WTC11 (cell line): ENCODE measurements at regions not wholly inside any gene's neighbourhood (a gene's known extent, or its start where the extent isn't known, plus 50 kb on each side); places are given as distances from the start of the nearest gene placed in this dataset.

Experiments used
- ATAC-seq: fragments of 200-7000 bp; cut with Tn5 transposase; 2 replicates; pipeline ENCODE4 v1.10.0; 2021; ENCODE audit warnings: mild to moderate bottlenecking, moderate library complexity
- CTCF ChIA-PET: fragments of 300-600 bp; sonication (Branson Sonifier 250); formaldehyde crosslinking; loops from one replicate; lab custom pipeline; 2021; ENCODE audit warnings: antibody characterized with exemption; lab: Charles Lee
- POLR2A ChIA-PET: fragments of 350-600 bp; sonication (Branson Sonifier 250); formaldehyde crosslinking; loops from one replicate; lab custom pipeline; 2021; ENCODE audit warnings: antibody characterized with exemption; lab: Charles Lee
- DNase-seq: peaks from one replicate; pipeline ENCODE4 v3.0.0; 2021; ENCODE audit warnings: low spot score
- H3K27ac Mint-ChIP-seq: 2 replicates; pipeline ENCODE4 v1.8.0; 2021; ENCODE audit warnings: mixed read lengths
- H3K27me3 Mint-ChIP-seq: 2 replicates; pipeline ENCODE4 v1.8.0; 2021; ENCODE audit warnings: low read depth, mild to moderate bottlenecking, moderate library complexity, mixed read lengths
- H3K36me3 Mint-ChIP-seq: 2 replicates; pipeline ENCODE4 v1.8.0; 2021; ENCODE audit warnings: mixed read lengths
- H3K4me1 Mint-ChIP-seq: 2 replicates; pipeline ENCODE4 v1.8.0; 2022; ENCODE audit warnings: mixed read lengths
- H3K4me3 Mint-ChIP-seq: 2 replicates; pipeline ENCODE4 v1.8.0; 2021; ENCODE audit warnings: mild to moderate bottlenecking, moderate library complexity, mixed read lengths
- H3K9me3 Mint-ChIP-seq: 2 replicates; pipeline ENCODE4 v1.8.0; 2021; ENCODE audit warnings: mixed read lengths
- AFF4 ChIP-seq: sonication (generic); formaldehyde crosslinking; IDR thresholded peaks from 2 replicates; pipeline ENCODE4 v1.8.1; 2023; ENCODE audit warnings: mild to moderate bottlenecking, missing genetic modification reagents, borderline replicate concordance
- CREM ChIP-seq: sonication (generic); formaldehyde crosslinking; IDR thresholded peaks from 2 replicates; pipeline ENCODE4 v1.8.1; 2022; ENCODE audit warnings: mild to moderate bottlenecking, missing genetic modification reagents, moderate library complexity
- CTCF ChIP-seq: fragments of 200-600 bp; IDR thresholded peaks from 2 replicates; pipeline ENCODE4 v1.8.0; 2022; ENCODE audit warnings: antibody characterized with exemption
- E2F1 ChIP-seq: sonication (generic); formaldehyde crosslinking; IDR thresholded peaks from 2 replicates; pipeline ENCODE4 v1.8.0; 2022; ENCODE audit warnings: mild to moderate bottlenecking, missing genetic modification reagents
- E2F4 ChIP-seq: sonication (generic); formaldehyde crosslinking; IDR thresholded peaks from 2 replicates; pipeline ENCODE4 v1.8.1; 2022; ENCODE audit warnings: low read depth, mild to moderate bottlenecking, moderate library complexity, missing genetic modification reagents, borderline replicate concordance
- E2F5 ChIP-seq: sonication (generic); formaldehyde crosslinking; IDR thresholded peaks from 2 replicates; pipeline ENCODE4 v1.8.1; 2022; ENCODE audit warnings: mild to moderate bottlenecking, moderate library complexity, missing genetic modification reagents
- GRHL2 ChIP-seq: fragments of 250-450 bp; sonication (Bioruptor Pico); IDR thresholded peaks from 2 replicates; pipeline ENCODE4 v1.8.0; 2022; ENCODE audit warnings: mild to moderate bottlenecking, moderate library complexity; ENCODE audit not compliant: insufficient replicate concordance, severe bottlenecking
- HMGA2 ChIP-seq: fragments of 250-450 bp; sonication (Bioruptor Pico); IDR thresholded peaks from 2 replicates; pipeline ENCODE4 v1.4.0; 2021; ENCODE audit warnings: mild to moderate bottlenecking, moderate library complexity
- NFYB ChIP-seq: sonication (generic); formaldehyde crosslinking; conservative IDR thresholded peaks from 2 replicates; pipeline ENCODE4 v1.8.0; 2022; ENCODE audit warnings: low read depth, missing genetic modification reagents
- SMAD3 ChIP-seq: sonication (generic); formaldehyde crosslinking; IDR thresholded peaks from 2 replicates; pipeline ENCODE4 v1.8.0; 2022; ENCODE audit warnings: missing genetic modification reagents, mild to moderate bottlenecking, borderline replicate concordance
- STAT6 ChIP-seq: sonication (generic); formaldehyde crosslinking; conservative IDR thresholded peaks from 2 replicates; pipeline ENCODE4 v1.8.1; 2023; ENCODE audit warnings: mild to moderate bottlenecking, low read depth, missing genetic modification reagents, moderate library complexity
- TEAD1 ChIP-seq: sonication (generic); formaldehyde crosslinking; IDR thresholded peaks from 2 replicates; pipeline ENCODE4 v1.8.0; 2022; ENCODE audit warnings: mild to moderate bottlenecking, missing genetic modification reagents
- TEAD4 ChIP-seq: sonication (generic); formaldehyde crosslinking; IDR thresholded peaks from 2 replicates; pipeline ENCODE4 v1.8.0; 2022; ENCODE audit warnings: mild to moderate bottlenecking, missing genetic modification reagents
- ZMAT4 ChIP-seq: fragments of 250-450 bp; sonication (Bioruptor Pico); IDR thresholded peaks from 2 replicates; pipeline ENCODE4 v1.9.0; 2021; ENCODE audit warnings: mild to moderate bottlenecking
- ZNF512 ChIP-seq: sonication (generic); formaldehyde crosslinking; IDR thresholded peaks from 2 replicates; pipeline ENCODE4 v1.8.1; 2022; ENCODE audit warnings: missing genetic modification reagents, borderline replicate concordance
- ZNF532 ChIP-seq: fragments of 250-450 bp; sonication (Bioruptor Pico); IDR thresholded peaks from 2 replicates; pipeline ENCODE4 v1.9.0; 2021; ENCODE audit warnings: mild to moderate bottlenecking, borderline replicate concordance
- ZSCAN18 ChIP-seq: fragments of 250-450 bp; sonication (Bioruptor Pico); IDR thresholded peaks from 2 replicates; pipeline ENCODE4 v2.1.2; 2022; ENCODE audit warnings: mild to moderate bottlenecking, moderate library complexity

GRCh38 chrX:65273152-65273551 lies 261.4 kb downstream of the LAS1L start:
- no peaks in the 10 kb centered on the region for H3K4me1 Mint-ChIP-seq
- no peak for DNase-seq
- peaks cover 26% of the 10 kb centered on the region for H3K9me3 Mint-ChIP-seq
- H3K36me3 Mint-ChIP-seq = peaks cover 20% of the 10 kb centered on the region
- H3K4me3 Mint-ChIP-seq = no peak overlapping the region
- H3K27me3 Mint-ChIP-seq = peaks cover 4% of the 10 kb centered on the region; the same call in 1 of the 2 replicates
- ChIA-PET CTCF (no interaction called here), POLR2A (no interaction called here)
- ATAC-seq = no peak
- H3K27ac Mint-ChIP-seq = no peak overlapping the region
- TF ChIP-seq TEAD4 (no peak), E2F4 (CRISPR knock-in tag) (no peak), TEAD1 (no peak), CREM (CRISPR knock-in tag) (no peak), AFF4 (CRISPR knock-in tag) (no peak), E2F1 (no peak), ZNF512 (CRISPR knock-in tag) (no peak), STAT6 (CRISPR knock-in tag) (no peak), HMGA2 (CRISPR knock-in tag) (no peak), NFYB (no peak), SMAD3 (CRISPR knock-in tag) (no peak), ZNF532 (CRISPR knock-in tag) (no peak), CTCF (no peak), E2F5 (CRISPR knock-in tag) (no peak), ZSCAN18 (CRISPR knock-in tag) (no peak), GRHL2 (no peak), ZMAT4 (CRISPR knock-in tag) (no peak)
